ENCODE measurements at regions not wholly inside any gene's neighbourhood (a gene's known extent, or its start where the extent isn't known, plus 50 kb on each side); places are given as distances from the start of the nearest gene placed in this dataset.

DNA sequence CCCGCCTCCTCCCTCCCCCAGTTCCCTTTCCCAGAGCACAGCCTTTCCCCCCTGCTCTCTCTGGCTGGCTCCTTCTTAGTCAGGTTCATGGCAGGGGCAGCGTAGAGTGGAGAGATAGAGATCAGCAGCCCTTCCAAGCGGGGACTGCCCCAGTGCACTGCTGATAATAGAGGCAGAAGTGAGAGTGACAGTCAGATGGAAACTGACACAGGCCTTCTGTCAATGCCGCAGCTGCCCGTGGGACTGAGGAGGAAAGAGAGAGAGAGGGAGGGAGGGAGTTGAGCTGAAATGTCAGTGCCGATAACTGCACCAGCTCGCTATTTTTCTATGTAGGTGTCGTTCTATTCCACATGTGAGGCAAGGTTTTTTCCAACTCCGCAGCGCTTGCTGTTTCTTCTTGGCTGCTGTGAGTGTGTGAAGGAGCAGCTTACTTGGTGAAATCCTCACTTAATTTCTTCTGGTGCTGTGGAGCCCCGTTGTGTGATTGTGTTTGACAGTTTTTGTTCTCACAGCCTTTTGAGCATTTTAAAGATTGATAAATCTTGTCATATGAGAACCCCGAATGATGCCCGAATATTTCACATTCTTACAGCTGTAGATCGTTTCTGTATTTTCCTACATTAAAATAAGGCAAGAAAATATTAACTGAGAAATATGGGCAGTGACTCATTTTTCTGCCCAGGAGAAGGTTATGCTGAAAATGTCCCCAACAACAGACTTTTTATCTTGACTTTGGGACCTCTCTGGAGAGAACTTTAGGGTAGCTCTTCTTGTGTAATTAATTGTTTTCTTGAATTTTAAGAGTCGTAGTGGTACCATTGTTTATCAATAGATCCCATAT, 386.4 kb upstream of the MMS22L start (continued):
- TF ChIP-seq, protein P1, sequence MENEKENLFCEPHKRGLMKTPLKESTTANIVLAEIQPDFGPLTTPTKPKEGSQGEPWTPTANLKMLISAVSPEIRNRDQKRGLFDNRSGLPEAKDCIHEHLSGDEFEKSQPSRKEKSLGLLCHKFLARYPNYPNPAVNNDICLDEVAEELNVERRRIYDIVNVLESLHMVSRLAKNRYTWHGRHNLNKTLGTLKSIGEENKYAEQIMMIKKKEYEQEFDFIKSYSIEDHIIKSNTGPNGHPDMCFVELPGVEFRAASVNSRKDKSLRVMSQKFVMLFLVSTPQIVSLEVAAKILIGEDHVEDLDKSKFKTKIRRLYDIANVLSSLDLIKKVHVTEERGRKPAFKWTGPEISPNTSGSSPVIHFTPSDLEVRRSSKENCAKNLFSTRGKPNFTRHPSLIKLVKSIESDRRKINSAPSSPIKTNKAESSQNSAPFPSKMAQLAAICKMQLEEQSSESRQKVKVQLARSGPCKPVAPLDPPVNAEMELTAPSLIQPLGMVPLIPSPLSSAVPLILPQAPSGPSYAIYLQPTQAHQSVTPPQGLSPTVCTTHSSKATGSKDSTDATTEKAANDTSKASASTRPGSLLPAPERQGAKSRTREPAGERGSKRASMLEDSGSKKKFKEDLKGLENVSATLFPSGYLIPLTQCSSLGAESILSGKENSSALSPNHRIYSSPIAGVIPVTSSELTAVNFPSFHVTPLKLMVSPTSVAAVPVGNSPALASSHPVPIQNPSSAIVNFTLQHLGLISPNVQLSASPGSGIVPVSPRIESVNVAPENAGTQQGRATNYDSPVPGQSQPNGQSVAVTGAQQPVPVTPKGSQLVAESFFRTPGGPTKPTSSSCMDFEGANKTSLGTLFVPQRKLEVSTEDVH (IDR thresholded peaks at IDR 0.05; ENCODE audit: low read depth, partially characterized antibody), result no peak
- TF ChIP-seq MYC (IDR thresholded peaks at IDR 0.05; ENCODE audit: insufficient read depth, insufficient read length, insufficient replicate concordance, low read length, severe bottlenecking) (no peak), BHLHE40 (IDR thresholded peaks at IDR 0.05; ENCODE audit: borderline replicate concordance in 1 of 2, low read depth in 2 of 2, low read length in 1 of 2) (peak; percentile 83 to 87; a peak in 3 of 4 replicates), POLR2AphosphoS2 (IDR thresholded peaks at IDR 0.05; ENCODE audit: low read depth, low read length) (no peak), NFYB (IDR thresholded peaks at IDR 0.05; ENCODE audit: insufficient read depth, low read depth, low read length) (no peak), SMAD5 (IDR thresholded peaks at IDR 0.05; ENCODE audit: low read depth) (no peak), MEF2A (IDR thresholded peaks at IDR 0.05; ENCODE audit: insufficient read depth, low read depth, low read length) (peak; percentile 84), SIX5 (IDR thresholded peaks at IDR 0.05; ENCODE audit: low read depth, low read length, severe bottlenecking) (no peak), ZSCAN29 (IDR thresholded peaks at IDR 0.05) (no peak), ZZZ3 (IDR thresholded peaks at IDR 0.05; ENCODE audit: control insufficient read depth, insufficient read length, low read depth) (no peak), STAT1 (conservative IDR thresholded peaks at IDR 0.05) (no peak), MXI1 (IDR thresholded peaks at IDR 0.05; ENCODE audit: low read depth, low read length) (peak; percentile 51; the same call in 1 of the 2 replicates), FOXK2 (IDR thresholded peaks at IDR 0.05) (no peak), SPI1 (IDR thresholded peaks at IDR 0.05; ENCODE audit: borderline replicate concordance, insufficient read depth, low read depth, low read length) (peak; percentile 84)
- TF ChIP-seq, protein P2, sequence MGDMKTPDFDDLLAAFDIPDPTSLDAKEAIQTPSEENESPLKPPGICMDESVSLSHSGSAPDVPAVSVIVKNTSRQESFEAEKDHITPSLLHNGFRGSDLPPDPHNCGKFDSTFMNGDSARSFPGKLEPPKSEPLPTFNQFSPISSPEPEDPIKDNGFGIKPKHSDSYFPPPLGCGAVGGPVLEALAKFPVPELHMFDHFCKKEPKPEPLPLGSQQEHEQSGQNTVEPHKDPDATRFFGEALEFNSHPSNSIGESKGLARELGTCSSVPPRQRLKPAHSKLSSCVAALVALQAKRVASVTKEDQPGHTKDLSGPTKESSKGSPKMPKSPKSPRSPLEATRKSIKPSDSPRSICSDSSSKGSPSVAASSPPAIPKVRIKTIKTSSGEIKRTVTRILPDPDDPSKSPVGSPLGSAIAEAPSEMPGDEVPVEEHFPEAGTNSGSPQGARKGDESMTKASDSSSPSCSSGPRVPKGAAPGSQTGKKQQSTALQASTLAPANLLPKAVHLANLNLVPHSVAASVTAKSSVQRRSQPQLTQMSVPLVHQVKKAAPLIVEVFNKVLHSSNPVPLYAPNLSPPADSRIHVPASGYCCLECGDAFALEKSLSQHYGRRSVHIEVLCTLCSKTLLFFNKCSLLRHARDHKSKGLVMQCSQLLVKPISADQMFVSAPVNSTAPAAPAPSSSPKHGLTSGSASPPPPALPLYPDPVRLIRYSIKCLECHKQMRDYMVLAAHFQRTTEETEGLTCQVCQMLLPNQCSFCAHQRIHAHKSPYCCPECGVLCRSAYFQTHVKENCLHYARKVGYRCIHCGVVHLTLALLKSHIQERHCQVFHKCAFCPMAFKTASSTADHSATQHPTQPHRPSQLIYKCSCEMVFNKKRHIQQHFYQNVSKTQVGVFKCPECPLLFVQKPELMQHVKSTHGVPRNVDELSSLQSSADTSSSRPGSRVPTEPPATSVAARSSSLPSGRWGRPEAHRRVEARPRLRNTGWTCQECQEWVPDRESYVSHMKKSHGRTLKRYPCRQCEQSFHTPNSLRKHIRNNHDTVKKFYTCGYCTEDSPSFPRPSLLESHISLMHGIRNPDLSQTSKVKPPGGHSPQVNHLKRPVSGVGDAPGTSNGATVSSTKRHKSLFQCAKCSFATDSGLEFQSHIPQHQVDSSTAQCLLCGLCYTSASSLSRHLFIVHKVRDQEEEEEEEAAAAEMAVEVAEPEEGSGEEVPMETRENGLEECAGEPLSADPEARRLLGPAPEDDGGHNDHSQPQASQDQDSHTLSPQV (IDR thresholded peaks at IDR 0.05), result no peak
- TF ChIP-seq, protein P3, sequence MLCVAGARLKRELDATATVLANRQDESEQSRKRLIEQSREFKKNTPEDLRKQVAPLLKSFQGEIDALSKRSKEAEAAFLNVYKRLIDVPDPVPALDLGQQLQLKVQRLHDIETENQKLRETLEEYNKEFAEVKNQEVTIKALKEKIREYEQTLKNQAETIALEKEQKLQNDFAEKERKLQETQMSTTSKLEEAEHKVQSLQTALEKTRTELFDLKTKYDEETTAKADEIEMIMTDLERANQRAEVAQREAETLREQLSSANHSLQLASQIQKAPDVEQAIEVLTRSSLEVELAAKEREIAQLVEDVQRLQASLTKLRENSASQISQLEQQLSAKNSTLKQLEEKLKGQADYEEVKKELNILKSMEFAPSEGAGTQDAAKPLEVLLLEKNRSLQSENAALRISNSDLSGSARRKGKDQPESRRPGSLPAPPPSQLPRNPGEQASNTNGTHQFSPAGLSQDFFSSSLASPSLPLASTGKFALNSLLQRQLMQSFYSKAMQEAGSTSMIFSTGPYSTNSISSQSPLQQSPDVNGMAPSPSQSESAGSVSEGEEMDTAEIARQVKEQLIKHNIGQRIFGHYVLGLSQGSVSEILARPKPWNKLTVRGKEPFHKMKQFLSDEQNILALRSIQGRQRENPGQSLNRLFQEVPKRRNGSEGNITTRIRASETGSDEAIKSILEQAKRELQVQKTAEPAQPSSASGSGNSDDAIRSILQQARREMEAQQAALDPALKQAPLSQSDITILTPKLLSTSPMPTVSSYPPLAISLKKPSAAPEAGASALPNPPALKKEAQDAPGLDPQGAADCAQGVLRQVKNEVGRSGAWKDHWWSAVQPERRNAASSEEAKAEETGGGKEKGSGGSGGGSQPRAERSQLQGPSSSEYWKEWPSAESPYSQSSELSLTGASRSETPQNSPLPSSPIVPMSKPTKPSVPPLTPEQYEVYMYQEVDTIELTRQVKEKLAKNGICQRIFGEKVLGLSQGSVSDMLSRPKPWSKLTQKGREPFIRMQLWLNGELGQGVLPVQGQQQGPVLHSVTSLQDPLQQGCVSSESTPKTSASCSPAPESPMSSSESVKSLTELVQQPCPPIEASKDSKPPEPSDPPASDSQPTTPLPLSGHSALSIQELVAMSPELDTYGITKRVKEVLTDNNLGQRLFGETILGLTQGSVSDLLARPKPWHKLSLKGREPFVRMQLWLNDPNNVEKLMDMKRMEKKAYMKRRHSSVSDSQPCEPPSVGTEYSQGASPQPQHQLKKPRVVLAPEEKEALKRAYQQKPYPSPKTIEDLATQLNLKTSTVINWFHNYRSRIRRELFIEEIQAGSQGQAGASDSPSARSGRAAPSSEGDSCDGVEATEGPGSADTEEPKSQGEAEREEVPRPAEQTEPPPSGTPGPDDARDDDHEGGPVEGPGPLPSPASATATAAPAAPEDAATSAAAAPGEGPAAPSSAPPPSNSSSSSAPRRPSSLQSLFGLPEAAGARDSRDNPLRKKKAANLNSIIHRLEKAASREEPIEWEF (IDR thresholded peaks at IDR 0.05; ENCODE audit: insufficient replicate concordance, low read depth, low read length), result no peak

Data from GM12878 (cell line).